PFSK-1 (cell line): ENCODE measurements at regions not wholly inside any gene's neighbourhood (a gene's known extent, or its start where the extent isn't known, plus 50 kb on each side); places are given as distances from the start of the nearest gene placed in this dataset.

Experiments used
- FOXP2 ChIP-seq: optimal IDR thresholded peaks from 2 replicates; pipeline ENCODE3; 2011; ENCODE audit warnings: borderline replicate concordance, control low read depth, inconsistent platforms; ENCODE audit not compliant: insufficient read depth; ENCODE audit errors: extremely low read length, extremely low read depth
- POLR2AphosphoS5 ChIP-seq: IDR thresholded peaks from 2 replicates; pipeline ENCODE4 v1.6.1; 2012; ENCODE audit warnings: low read depth, mild to moderate bottlenecking, control low read depth, low read length, moderate library complexity
- SIN3A ChIP-seq: IDR thresholded peaks from 2 replicates; pipeline ENCODE4 v1.6.1; 2012; ENCODE audit warnings: mild to moderate bottlenecking, low read length, moderate library complexity, borderline replicate concordance; ENCODE audit not compliant: insufficient read depth
- TAF1 ChIP-seq: IDR thresholded peaks from 2 replicates; pipeline ENCODE4 v1.6.1; 2012; ENCODE audit warnings: low read length, control low read depth, borderline replicate concordance; ENCODE audit not compliant: insufficient read depth
- TF ChIP-seq, protein P1 (sequence below), 2 experiments: IDR thresholded peaks; 2 replicates each; pipeline versions ENCODE4 v1.6.1 to v1.8.0; 2011 to 2012; ENCODE audit warnings: low read depth in 2 of 2, low read length in 2 of 2, control low read depth in 1 of 2, inconsistent platforms in 1 of 2, mild to moderate bottlenecking in 1 of 2, moderate library complexity in 1 of 2; ENCODE audit not compliant: insufficient read depth in 1 of 2

DNA sequence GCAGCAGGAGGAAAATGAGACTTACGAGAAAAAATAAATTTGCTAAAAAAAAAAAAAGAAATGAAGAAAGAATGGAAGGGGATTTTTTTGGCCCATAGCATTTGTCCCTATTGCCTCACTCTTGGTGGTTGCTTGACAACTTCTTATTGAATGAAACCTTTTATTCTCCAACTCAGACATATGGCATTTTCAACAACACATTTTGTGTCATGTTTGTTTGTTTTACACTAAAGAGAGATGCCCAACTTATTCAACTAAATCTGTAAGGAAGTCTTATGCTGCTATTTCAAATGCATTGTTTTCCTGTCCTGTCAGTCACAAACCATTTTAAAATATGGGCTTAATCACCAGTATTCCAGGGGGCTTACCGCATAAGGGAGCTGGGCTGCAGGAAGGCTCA is 409.1 kb upstream of the TENM3 start:
- TF ChIP-seq FOXP2, result no peak
- no peak for TF ChIP-seq POLR2AphosphoS5
- TF ChIP-seq, protein P1, sequence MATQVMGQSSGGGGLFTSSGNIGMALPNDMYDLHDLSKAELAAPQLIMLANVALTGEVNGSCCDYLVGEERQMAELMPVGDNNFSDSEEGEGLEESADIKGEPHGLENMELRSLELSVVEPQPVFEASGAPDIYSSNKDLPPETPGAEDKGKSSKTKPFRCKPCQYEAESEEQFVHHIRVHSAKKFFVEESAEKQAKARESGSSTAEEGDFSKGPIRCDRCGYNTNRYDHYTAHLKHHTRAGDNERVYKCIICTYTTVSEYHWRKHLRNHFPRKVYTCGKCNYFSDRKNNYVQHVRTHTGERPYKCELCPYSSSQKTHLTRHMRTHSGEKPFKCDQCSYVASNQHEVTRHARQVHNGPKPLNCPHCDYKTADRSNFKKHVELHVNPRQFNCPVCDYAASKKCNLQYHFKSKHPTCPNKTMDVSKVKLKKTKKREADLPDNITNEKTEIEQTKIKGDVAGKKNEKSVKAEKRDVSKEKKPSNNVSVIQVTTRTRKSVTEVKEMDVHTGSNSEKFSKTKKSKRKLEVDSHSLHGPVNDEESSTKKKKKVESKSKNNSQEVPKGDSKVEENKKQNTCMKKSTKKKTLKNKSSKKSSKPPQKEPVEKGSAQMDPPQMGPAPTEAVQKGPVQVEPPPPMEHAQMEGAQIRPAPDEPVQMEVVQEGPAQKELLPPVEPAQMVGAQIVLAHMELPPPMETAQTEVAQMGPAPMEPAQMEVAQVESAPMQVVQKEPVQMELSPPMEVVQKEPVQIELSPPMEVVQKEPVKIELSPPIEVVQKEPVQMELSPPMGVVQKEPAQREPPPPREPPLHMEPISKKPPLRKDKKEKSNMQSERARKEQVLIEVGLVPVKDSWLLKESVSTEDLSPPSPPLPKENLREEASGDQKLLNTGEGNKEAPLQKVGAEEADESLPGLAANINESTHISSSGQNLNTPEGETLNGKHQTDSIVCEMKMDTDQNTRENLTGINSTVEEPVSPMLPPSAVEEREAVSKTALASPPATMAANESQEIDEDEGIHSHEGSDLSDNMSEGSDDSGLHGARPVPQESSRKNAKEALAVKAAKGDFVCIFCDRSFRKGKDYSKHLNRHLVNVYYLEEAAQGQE (IDR thresholded peaks at IDR 0.05; ENCODE audit: insufficient read depth in 1 of 2, low read depth in 2 of 2, low read length in 2 of 2), result no peak
- TF ChIP-seq SIN3A, result no peak
- TF ChIP-seq TAF1, result no peak

DNA sequence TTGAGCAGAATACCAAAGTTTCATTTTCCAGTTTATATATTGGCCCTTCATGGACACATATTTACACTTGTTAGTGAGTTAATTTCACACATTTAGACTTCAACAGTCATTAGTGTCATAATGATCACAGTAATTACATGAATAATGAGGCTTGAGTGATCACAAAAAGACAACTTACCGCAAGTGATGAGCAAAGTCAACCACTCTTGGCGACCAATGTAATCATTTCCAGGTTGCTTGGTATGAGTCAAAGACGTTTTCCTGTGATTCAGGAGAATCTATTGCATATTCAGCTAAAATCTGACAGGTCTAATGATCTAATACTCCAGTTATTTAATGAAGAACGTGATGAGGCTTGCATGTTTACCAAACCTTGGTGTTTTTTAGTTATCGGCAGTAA is 407.9 kb upstream of the TENM3 start:
- no peak for TF ChIP-seq SIN3A
- TF ChIP-seq, protein P1 (IDR thresholded peaks at IDR 0.05; ENCODE audit: insufficient read depth in 1 of 2, low read depth in 2 of 2, low read length in 2 of 2), result no peak
- TF ChIP-seq TAF1, result no peak
- no peak for TF ChIP-seq POLR2AphosphoS5
- no peak for TF ChIP-seq FOXP2

DNA sequence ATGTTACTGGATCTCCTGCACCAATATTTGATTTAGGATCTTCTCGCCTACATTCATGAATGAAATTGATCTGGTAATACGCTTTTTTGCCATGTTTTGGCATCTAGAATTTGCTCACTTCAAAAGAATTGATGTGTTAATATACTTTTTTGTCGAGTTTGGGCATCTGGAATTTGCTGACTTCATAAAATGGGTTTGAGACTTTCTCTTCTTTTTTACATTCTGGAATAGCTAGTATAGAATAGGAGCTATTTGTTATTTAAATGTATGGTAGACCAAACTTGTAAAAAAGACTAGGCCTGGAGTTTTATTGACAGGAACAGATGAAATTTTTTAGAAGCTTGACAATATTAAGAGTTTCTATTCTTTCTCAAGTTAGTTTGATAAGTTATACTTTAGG is 404.9 kb upstream of the TENM3 start:
- TF ChIP-seq TAF1 (no peak), SIN3A (no peak), POLR2AphosphoS5 (no peak), FOXP2 (no peak)
- TF ChIP-seq, protein P1 (IDR thresholded peaks at IDR 0.05; ENCODE audit: insufficient read depth in 1 of 2, low read depth in 2 of 2, low read length in 2 of 2), result no peak

DNA sequence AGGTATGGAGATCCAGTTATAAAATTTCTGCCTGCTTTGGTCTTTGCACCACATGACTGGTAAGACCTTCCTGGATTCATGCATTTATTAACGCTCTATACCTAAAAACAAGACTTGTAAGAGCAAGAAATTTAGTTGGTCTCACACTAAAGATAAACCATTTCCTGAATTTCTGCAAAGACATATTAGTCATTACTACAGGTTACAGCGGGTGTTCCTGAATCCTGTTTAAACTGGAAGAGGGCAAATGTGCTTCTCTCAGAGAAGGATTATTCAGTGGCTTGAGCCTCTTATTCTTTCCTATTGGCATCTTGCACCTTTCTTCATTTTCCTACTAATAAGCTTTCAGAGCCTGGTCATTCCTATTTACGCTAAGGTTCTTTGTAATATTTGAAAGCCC is 397.6 kb upstream of the TENM3 start:
- TF ChIP-seq FOXP2, result no peak
- TF ChIP-seq, protein P1 (IDR thresholded peaks at IDR 0.05; ENCODE audit: insufficient read depth in 1 of 2, low read depth in 2 of 2, low read length in 2 of 2), result no peak
- TF ChIP-seq POLR2AphosphoS5, result no peak
- TF ChIP-seq SIN3A, result no peak
- no peak for TF ChIP-seq TAF1

DNA sequence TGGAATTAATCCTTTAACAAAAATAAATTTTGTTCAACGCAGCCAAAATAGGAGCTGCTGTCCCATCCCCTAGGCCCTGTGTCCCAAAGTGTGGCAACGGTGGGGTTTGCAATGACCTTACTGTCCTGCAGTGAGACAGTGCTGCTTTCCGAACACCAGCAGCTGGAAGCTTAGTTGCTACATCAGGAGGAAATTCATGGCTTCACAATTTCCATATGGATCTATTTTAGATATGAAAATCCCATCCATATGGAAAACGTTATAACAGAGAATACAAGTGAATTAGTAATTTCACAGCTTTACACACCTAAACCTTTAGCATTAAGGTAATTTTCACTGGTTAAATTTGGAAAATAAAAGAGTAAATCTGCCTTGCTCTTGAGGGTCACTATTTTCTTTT is 396.3 kb upstream of the TENM3 start:
- TF ChIP-seq POLR2AphosphoS5 (no peak), TAF1 (no peak), FOXP2 (no peak), SIN3A (no peak)
- TF ChIP-seq, protein P1 (IDR thresholded peaks at IDR 0.05; ENCODE audit: insufficient read depth in 1 of 2, low read depth in 2 of 2, low read length in 2 of 2), result no peak
